NCI-H2107 treated with DMSO at 0.1 percent for 48 hours (cell line): ENCODE measurements at regions not wholly inside any gene's neighbourhood (a gene's known extent, or its start where the extent isn't known, plus 50 kb on each side); places are given as distances from the start of the nearest gene placed in this dataset.

Experiments
- DNase-seq: peaks from one replicate; lab custom pipeline; 2025; ENCODE audit not compliant: unreplicated experiment; lab: John Stamatoyannopoulos, UW

- no peak for DNase-seq
Measured at GRCh38 chr5:92904021-92904420, 677.0 kb downstream of the NR2F1-AS1 start.

GRCh38 chr5:92899611-92900010 is 681.4 kb downstream of the NR2F1-AS1 start:
- no peak for DNase-seq

GRCh38 chr5:92896722-92897121 is 684.3 kb downstream of the NR2F1-AS1 start:
- no peak for DNase-seq

- no peak for DNase-seq
Measured at GRCh38 chr5:92890841-92891244, 690.2 kb downstream of the NR2F1-AS1 start.

- DNase-seq = no peak
Measured at GRCh38 chr5:92889140-92889539, 691.9 kb downstream of the NR2F1-AS1 start.

GRCh38 chr5:92887254-92887653 is 693.8 kb downstream of the NR2F1-AS1 start:
- DNase-seq = no peak

- DNase-seq = no peak
Measured at GRCh38 chr5:92886751-92887150, 694.3 kb downstream of the NR2F1-AS1 start.

- DNase-seq = no peak
Measured at GRCh38 chr5:92885950-92886349, 695.1 kb downstream of the NR2F1-AS1 start.

- no peak for DNase-seq
Measured at GRCh38 chr5:92884469-92884868, 696.5 kb downstream of the NR2F1-AS1 start.

GRCh38 chr5:92879806-92880543 is 701.0 kb downstream of the NR2F1-AS1 start:
- no peak for DNase-seq

GRCh38 chr5:92874790-92875189 is 706.2 kb downstream of the NR2F1-AS1 start:
- no peak for DNase-seq

GRCh38 chr5:92868442-92868841 is 712.6 kb downstream of the NR2F1-AS1 start:
- DNase-seq = no peak

- DNase-seq = no peak
Measured at GRCh38 chr5:92864591-92864990, 716.4 kb downstream of the NR2F1-AS1 start.

GRCh38 chr5:92863666-92864065 is 717.4 kb downstream of the NR2F1-AS1 start:
- no peak for DNase-seq

GRCh38 chr5:92861531-92862285 is 719.3 kb downstream of the NR2F1-AS1 start:
- DNase-seq = no peak

GRCh38 chr5:92860061-92860460 is 721.0 kb downstream of the NR2F1-AS1 start:
- no peak for DNase-seq

- DNase-seq = no peak
Measured at GRCh38 chr5:92852219-92852618, 728.8 kb downstream of the NR2F1-AS1 start.

- DNase-seq = no peak
Measured at GRCh38 chr5:92850886-92851285, 730.1 kb downstream of the NR2F1-AS1 start.

- no peak for DNase-seq
Measured at GRCh38 chr5:92849756-92850155, 731.3 kb downstream of the NR2F1-AS1 start.

- DNase-seq = no peak
Measured at GRCh38 chr5:92841604-92842155, 739.3 kb downstream of the NR2F1-AS1 start.

GRCh38 chr5:92838253-92838652 is 742.8 kb downstream of the NR2F1-AS1 start:
- DNase-seq = peak; percentile 26
